H1 (cell line): ENCODE measurements at regions not wholly inside any gene's neighbourhood (a gene's known extent, or its start where the extent isn't known, plus 50 kb on each side); places are given as distances from the start of the nearest gene placed in this dataset.

Experiments
- CTCF ChIA-PET: fragments of 300-600 bp; sonication (Branson Sonifier 250); formaldehyde crosslinking; loops from one replicate; lab custom pipeline; 2021; ENCODE audit not compliant: partially characterized antibody; lab: Charles Lee
- POLR2A ChIA-PET: fragments of 300-600 bp; sonication (Branson Sonifier 250); formaldehyde crosslinking; loops from one replicate; lab custom pipeline; 2021; ENCODE audit warnings: inconsistent platforms; ENCODE audit not compliant: partially characterized antibody; lab: Charles Lee
- DNase-seq, 2 experiments: peaks; one replicate each; pipeline versions ENCODE4 v3.0.0 to v3.0.0-alpha.2; 2010 to 2022; ENCODE audit warnings: low spot score in 2 of 2, low read depth in 1 of 2, mixed read lengths in 1 of 2
- FAIRE-seq: peaks from 2 replicates; lab custom pipeline; 2011; peaks lifted over from hg19 to GRCh38; lab: Jason Lieb, UNC
- H2AFZ ChIP-seq: 2 replicates; pipeline ENCODE4 v1.8.1; 2012; ENCODE audit warnings: low read length, inconsistent platforms
- H2AK5ac ChIP-seq: 2 replicates; pipeline ENCODE4 v1.6.1; 2013; ENCODE audit warnings: low read depth, low read length
- H2BK120ac ChIP-seq: replicated peaks from 2 replicates; pipeline ENCODE3; 2013; ENCODE audit warnings: low read depth, low read length, inconsistent platforms
- H2BK12ac ChIP-seq: 2 replicates; pipeline ENCODE4 v1.6.1; 2013; ENCODE audit warnings: low read depth, low read length
- H2BK15ac ChIP-seq: 2 replicates; pipeline ENCODE4 v1.6.1; 2013; ENCODE audit warnings: low read length
- H2BK20ac ChIP-seq: 2 replicates; pipeline ENCODE4 v1.6.1; 2013; ENCODE audit warnings: low read length
- H2BK5ac ChIP-seq: 2 replicates; pipeline ENCODE4 v1.6.1; 2013; ENCODE audit warnings: low read depth, low read length
- H3K14ac ChIP-seq: 2 replicates; pipeline ENCODE4 v1.6.1; 2013; ENCODE audit warnings: inconsistent platforms; ENCODE audit not compliant: insufficient read length
- H3K18ac ChIP-seq: 2 replicates; pipeline ENCODE4 v1.6.1; 2013; ENCODE audit warnings: low read length; ENCODE audit errors: extremely low read depth
- H3K23ac ChIP-seq: 2 replicates; pipeline ENCODE4 v1.6.1; 2013; ENCODE audit warnings: inconsistent platforms; ENCODE audit not compliant: insufficient read length
- H3K23me2 ChIP-seq: 2 replicates; pipeline ENCODE4 v1.6.1; 2013; ENCODE audit warnings: low read depth, low read length
- H3K27ac ChIP-seq: 2 replicates; pipeline ENCODE4 v1.6.1; 2011; ENCODE audit warnings: low read depth, low read length, inconsistent platforms
- H3K27me3 ChIP-seq, 4 experiments: replicated peaks in 1 of 4; 1 replicate in 1 of 4; 2 replicates in 3 of 4; pipeline versions ENCODE4 v1.6.1 to v1.8.1; 2011 to 2013; ENCODE audit warnings: low read length in 3 of 4, mild to moderate bottlenecking in 3 of 4, inconsistent platforms in 2 of 4, mixed read lengths in 2 of 4, moderate library complexity in 1 of 4; ENCODE audit not compliant: control insufficient read depth in 3 of 4, insufficient read depth in 3 of 4; ENCODE audit errors: extremely low read depth in 1 of 4
- H3K36me3 ChIP-seq, 4 experiments: 2 replicates each; pipeline versions ENCODE4 v1.6.1 to v1.8.1; 2011 to 2013; ENCODE audit warnings: mild to moderate bottlenecking in 4 of 4, low read length in 3 of 4, moderate library complexity in 2 of 4, control low read depth in 1 of 4, inconsistent platforms in 1 of 4; ENCODE audit not compliant: insufficient read depth in 4 of 4, control insufficient read depth in 2 of 4
- H3K4ac ChIP-seq: replicated peaks from 2 replicates; pipeline ENCODE3; 2013; ENCODE audit warnings: low read length, low read depth, mixed read lengths, inconsistent platforms; ENCODE audit not compliant: insufficient read length
- H3K4me1 ChIP-seq, 4 experiments: replicated peaks in 1 of 4; 1 replicate in 1 of 4; 2 replicates in 3 of 4; pipeline versions ENCODE4 v1.6.1 to v1.8.1; 2011 to 2013; ENCODE audit warnings: low read length in 3 of 4, inconsistent platforms in 2 of 4, mixed read lengths in 1 of 4; ENCODE audit not compliant: insufficient read depth in 4 of 4, control insufficient read depth in 3 of 4
- H3K4me2 ChIP-seq, 2 experiments: 2 replicates each; pipeline versions ENCODE4 v1.6.1 to v1.8.1; 2011 to 2013; ENCODE audit warnings: low read depth in 2 of 2, low read length in 2 of 2, control low read depth in 1 of 2, inconsistent platforms in 1 of 2, mild to moderate bottlenecking in 1 of 2; ENCODE audit not compliant: insufficient read depth in 1 of 2
- H3K4me3 ChIP-seq, 4 experiments: fragments of 200-600, 300-600 bp in 1 of 4; sonication (generic), shearing (Covaris generic), sonication (Bioruptor Twin) in 1 of 4; 2 replicates each; pipeline versions ENCODE4 v1.5.1 to v1.8.1; 2011 to 2016; ENCODE audit warnings: low read length in 4 of 4, low read depth in 3 of 4, control low read depth in 2 of 4, inconsistent platforms in 2 of 4, mild to moderate bottlenecking in 2 of 4, mixed read lengths in 1 of 4, moderate library complexity in 1 of 4; ENCODE audit not compliant: insufficient read depth in 2 of 4; ENCODE audit errors: extremely low read depth in 1 of 4
- H3K56ac ChIP-seq: replicated peaks from 2 replicates; pipeline ENCODE3; 2013; ENCODE audit warnings: low read depth, mild to moderate bottlenecking, mixed read lengths, low read length, inconsistent platforms; ENCODE audit not compliant: insufficient read length
- H3K79me1 ChIP-seq: 2 replicates; pipeline ENCODE4 v1.6.1; 2013; ENCODE audit warnings: low read depth, low read length, control low read depth
- H3K79me2 ChIP-seq, 2 experiments: 2 replicates each; pipeline versions ENCODE4 v1.6.1 to v1.8.1; 2012 to 2013; ENCODE audit warnings: low read length in 2 of 2, mild to moderate bottlenecking in 2 of 2, inconsistent platforms in 1 of 2; ENCODE audit not compliant: insufficient read depth in 2 of 2, control insufficient read depth in 1 of 2
- H3K9ac ChIP-seq, 4 experiments: replicated peaks in 1 of 4; 1 replicate in 1 of 4; 2 replicates in 3 of 4; pipeline versions ENCODE4 v1.6.1 to v1.8.1; 2011 to 2013; ENCODE audit warnings: low read depth in 3 of 4, low read length in 3 of 4, control low read depth in 2 of 4, mild to moderate bottlenecking in 2 of 4, moderate library complexity in 2 of 4, inconsistent platforms in 1 of 4; ENCODE audit errors: extremely low read depth in 1 of 4
- H3K9me3 ChIP-seq, 2 experiments: 2 replicates each; pipeline versions ENCODE4 v1.6.1 to v1.8.1; 2012 to 2013; ENCODE audit warnings: mild to moderate bottlenecking in 2 of 2, moderate library complexity in 2 of 2, control low read depth in 1 of 2, inconsistent platforms in 1 of 2, low read depth in 1 of 2, low read length in 1 of 2, mixed read lengths in 1 of 2; ENCODE audit not compliant: insufficient read depth in 2 of 2
- H4K20me1 ChIP-seq, 2 experiments: replicated peaks in 1 of 2; 2 replicates each; pipeline versions ENCODE3 to v1.8.1; 2011 to 2013; ENCODE audit warnings: inconsistent platforms in 2 of 2, low read length in 2 of 2, mild to moderate bottlenecking in 1 of 2; ENCODE audit not compliant: insufficient read depth in 2 of 2, control insufficient read depth in 1 of 2
- H4K5ac ChIP-seq: 2 replicates; pipeline ENCODE4 v1.6.1; 2013; ENCODE audit warnings: low read length, low read depth, mixed read lengths, inconsistent platforms; ENCODE audit not compliant: insufficient read length
- H4K8ac ChIP-seq: 2 replicates; pipeline ENCODE4 v1.8.0; 2013; ENCODE audit warnings: mild to moderate bottlenecking, moderate library complexity, low read length, inconsistent platforms; ENCODE audit not compliant: insufficient read depth; ENCODE audit errors: extremely low read depth
- H4K91ac ChIP-seq: replicated peaks from 2 replicates; pipeline ENCODE3; 2013; ENCODE audit warnings: low read length, mixed read lengths, inconsistent platforms; ENCODE audit not compliant: insufficient read length
- CHD2 ChIP-seq: IDR thresholded peaks from 2 replicates; pipeline ENCODE4 v1.6.1; 2012; ENCODE audit warnings: low read length, improper control_type of control experiment
- TF ChIP-seq, protein P1 (sequence below): fragments of 300-600 bp; sonication (generic); IDR thresholded peaks from 2 replicates; pipeline ENCODE4 v1.7.1; 2012; ENCODE audit warnings: low read length, moderate library complexity, mild to moderate bottlenecking, inconsistent platforms; ENCODE audit not compliant: insufficient replicate concordance

DNA sequence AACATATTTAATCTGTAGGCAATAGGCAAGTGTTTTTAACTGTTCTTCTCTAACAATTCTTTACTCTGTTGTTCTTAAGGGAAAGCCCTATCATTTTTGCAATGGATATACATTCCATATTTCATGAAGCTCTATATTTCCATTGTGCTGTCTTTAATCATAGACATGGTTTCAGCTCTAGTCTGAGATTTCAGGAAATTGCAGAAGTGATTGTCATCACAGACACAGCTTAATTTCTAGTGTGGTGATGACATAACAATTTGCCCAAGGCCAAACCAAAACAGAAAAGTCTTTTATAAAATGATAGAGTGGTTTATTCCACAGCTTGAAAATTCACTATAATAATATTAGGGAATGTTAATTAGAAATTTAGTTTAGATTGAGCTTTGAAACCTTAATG lies 494.1 kb upstream of the SEMA3A start:
- Histone ChIP-seq H3K23ac (no peak overlapping the region), H3K4ac (no peak overlapping the region), H3K4me3 (no peak overlapping the region), H3K9ac (no peak overlapping the region), H4K20me1 (no peaks in the 10 kb centered on the region), H3K14ac (no peak overlapping the region), H3K23me2 (no peaks in the 10 kb centered on the region), H4K5ac (no peak overlapping the region), H4K8ac (no peak overlapping the region), H2AFZ (no peak overlapping the region), H3K18ac (no peak overlapping the region), H2BK5ac (no peak overlapping the region), H3K27me3 (no peaks in the 10 kb centered on the region), H3K4me1 (no peaks in the 10 kb centered on the region), H2AK5ac (no peak overlapping the region), H3K56ac (no peak overlapping the region), H2BK12ac (no peak overlapping the region), H3K9me3 (no peaks in the 10 kb centered on the region), H3K79me1 (no peaks in the 10 kb centered on the region), H2BK20ac (no peak overlapping the region), H3K27ac (no peak overlapping the region), H3K79me2 (no peaks in the 10 kb centered on the region), H2BK120ac (no peak overlapping the region), H3K36me3 (no peaks in the 10 kb centered on the region; a peak in 1 of 8 replicates), H2BK15ac (no peak overlapping the region), H4K91ac (no peak overlapping the region), H3K4me2 (no peak overlapping the region)
- FAIRE-seq = no peak
- ChIA-PET CTCF (interaction anchor here (0.5 to 1.4 kb wide), 3 partner anchors 12 to 770 kb away, joined by 4 read pairs; no protein-coding TSS in a partner anchor), POLR2A (no interaction called here)
- DNase-seq = no peak
- TF ChIP-seq, protein P1, sequence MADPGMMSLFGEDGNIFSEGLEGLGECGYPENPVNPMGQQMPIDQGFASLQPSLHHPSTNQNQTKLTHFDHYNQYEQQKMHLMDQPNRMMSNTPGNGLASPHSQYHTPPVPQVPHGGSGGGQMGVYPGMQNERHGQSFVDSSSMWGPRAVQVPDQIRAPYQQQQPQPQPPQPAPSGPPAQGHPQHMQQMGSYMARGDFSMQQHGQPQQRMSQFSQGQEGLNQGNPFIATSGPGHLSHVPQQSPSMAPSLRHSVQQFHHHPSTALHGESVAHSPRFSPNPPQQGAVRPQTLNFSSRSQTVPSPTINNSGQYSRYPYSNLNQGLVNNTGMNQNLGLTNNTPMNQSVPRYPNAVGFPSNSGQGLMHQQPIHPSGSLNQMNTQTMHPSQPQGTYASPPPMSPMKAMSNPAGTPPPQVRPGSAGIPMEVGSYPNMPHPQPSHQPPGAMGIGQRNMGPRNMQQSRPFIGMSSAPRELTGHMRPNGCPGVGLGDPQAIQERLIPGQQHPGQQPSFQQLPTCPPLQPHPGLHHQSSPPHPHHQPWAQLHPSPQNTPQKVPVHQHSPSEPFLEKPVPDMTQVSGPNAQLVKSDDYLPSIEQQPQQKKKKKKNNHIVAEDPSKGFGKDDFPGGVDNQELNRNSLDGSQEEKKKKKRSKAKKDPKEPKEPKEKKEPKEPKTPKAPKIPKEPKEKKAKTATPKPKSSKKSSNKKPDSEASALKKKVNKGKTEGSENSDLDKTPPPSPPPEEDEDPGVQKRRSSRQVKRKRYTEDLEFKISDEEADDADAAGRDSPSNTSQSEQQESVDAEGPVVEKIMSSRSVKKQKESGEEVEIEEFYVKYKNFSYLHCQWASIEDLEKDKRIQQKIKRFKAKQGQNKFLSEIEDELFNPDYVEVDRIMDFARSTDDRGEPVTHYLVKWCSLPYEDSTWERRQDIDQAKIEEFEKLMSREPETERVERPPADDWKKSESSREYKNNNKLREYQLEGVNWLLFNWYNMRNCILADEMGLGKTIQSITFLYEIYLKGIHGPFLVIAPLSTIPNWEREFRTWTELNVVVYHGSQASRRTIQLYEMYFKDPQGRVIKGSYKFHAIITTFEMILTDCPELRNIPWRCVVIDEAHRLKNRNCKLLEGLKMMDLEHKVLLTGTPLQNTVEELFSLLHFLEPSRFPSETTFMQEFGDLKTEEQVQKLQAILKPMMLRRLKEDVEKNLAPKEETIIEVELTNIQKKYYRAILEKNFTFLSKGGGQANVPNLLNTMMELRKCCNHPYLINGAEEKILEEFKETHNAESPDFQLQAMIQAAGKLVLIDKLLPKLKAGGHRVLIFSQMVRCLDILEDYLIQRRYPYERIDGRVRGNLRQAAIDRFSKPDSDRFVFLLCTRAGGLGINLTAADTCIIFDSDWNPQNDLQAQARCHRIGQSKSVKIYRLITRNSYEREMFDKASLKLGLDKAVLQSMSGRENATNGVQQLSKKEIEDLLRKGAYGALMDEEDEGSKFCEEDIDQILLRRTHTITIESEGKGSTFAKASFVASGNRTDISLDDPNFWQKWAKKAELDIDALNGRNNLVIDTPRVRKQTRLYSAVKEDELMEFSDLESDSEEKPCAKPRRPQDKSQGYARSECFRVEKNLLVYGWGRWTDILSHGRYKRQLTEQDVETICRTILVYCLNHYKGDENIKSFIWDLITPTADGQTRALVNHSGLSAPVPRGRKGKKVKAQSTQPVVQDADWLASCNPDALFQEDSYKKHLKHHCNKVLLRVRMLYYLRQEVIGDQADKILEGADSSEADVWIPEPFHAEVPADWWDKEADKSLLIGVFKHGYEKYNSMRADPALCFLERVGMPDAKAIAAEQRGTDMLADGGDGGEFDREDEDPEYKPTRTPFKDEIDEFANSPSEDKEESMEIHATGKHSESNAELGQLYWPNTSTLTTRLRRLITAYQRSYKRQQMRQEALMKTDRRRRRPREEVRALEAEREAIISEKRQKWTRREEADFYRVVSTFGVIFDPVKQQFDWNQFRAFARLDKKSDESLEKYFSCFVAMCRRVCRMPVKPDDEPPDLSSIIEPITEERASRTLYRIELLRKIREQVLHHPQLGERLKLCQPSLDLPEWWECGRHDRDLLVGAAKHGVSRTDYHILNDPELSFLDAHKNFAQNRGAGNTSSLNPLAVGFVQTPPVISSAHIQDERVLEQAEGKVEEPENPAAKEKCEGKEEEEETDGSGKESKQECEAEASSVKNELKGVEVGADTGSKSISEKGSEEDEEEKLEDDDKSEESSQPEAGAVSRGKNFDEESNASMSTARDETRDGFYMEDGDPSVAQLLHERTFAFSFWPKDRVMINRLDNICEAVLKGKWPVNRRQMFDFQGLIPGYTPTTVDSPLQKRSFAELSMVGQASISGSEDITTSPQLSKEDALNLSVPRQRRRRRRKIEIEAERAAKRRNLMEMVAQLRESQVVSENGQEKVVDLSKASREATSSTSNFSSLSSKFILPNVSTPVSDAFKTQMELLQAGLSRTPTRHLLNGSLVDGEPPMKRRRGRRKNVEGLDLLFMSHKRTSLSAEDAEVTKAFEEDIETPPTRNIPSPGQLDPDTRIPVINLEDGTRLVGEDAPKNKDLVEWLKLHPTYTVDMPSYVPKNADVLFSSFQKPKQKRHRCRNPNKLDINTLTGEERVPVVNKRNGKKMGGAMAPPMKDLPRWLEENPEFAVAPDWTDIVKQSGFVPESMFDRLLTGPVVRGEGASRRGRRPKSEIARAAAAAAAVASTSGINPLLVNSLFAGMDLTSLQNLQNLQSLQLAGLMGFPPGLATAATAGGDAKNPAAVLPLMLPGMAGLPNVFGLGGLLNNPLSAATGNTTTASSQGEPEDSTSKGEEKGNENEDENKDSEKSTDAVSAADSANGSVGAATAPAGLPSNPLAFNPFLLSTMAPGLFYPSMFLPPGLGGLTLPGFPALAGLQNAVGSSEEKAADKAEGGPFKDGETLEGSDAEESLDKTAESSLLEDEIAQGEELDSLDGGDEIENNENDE = no peak
- TF ChIP-seq CHD2 = no peak
